IMR-90 (cell line): ENCODE measurements at regions not wholly inside any gene's neighbourhood (a gene's known extent, or its start where the extent isn't known, plus 50 kb on each side); places are given as distances from the start of the nearest gene placed in this dataset.

ENCODE experiments used
- ATAC-seq: fragments of 200-7000 bp; cut with Tn5 transposase; 2 replicates; pipeline ENCODE4 v1.9.1; 2020; ENCODE audit warnings: low read depth, mild to moderate bottlenecking, moderate library complexity
- BruUV-seq: library from RNA; stranded (reverse); fragments of 400-500 nt; replicated peaks from 2 replicates; lab custom pipeline; 2021; lab: Mats Ljungman, UMichigan
- CTCF ChIA-PET: fragments of 300-600 bp; formaldehyde crosslinking; extraction: SDS; loops from one replicate; lab custom pipeline; 2021; ENCODE audit warnings: antibody characterized with exemption; lab: Yijun Ruan, JAX
- POLR2A ChIA-PET: fragments of 300-600 bp; sonication (Branson Sonifier 250); formaldehyde crosslinking; loops from one replicate; lab custom pipeline; 2022; ENCODE audit warnings: antibody characterized with exemption; ENCODE audit not compliant: unreplicated experiment; lab: Charles Lee
- DNase-seq: peaks from one replicate; pipeline ENCODE4 v3.0.0; 2013
- H2AFZ ChIP-seq: replicated peaks from 2 replicates; pipeline ENCODE3; 2013; ENCODE audit warnings: low read length, mild to moderate bottlenecking; ENCODE audit not compliant: poor library complexity
- H2AK5ac ChIP-seq: 2 replicates; pipeline ENCODE4 v1.6.1; 2013; ENCODE audit warnings: low read depth, low read length, inconsistent platforms
- H2AK9ac ChIP-seq: replicated peaks from 2 replicates; pipeline ENCODE3; 2013; ENCODE audit warnings: mild to moderate bottlenecking, low read depth, low read length, moderate library complexity; ENCODE audit not compliant: poor library complexity
- H2BK120ac ChIP-seq: 2 replicates; pipeline ENCODE4 v1.6.1; 2013; ENCODE audit warnings: low read depth, low read length, inconsistent platforms
- H2BK15ac ChIP-seq: 3 replicates; pipeline ENCODE4 v1.6.1; 2013; ENCODE audit warnings: low read depth, low read length, inconsistent platforms
- H2BK20ac ChIP-seq: 2 replicates; pipeline ENCODE4 v1.6.1; 2013; ENCODE audit warnings: low read depth, mild to moderate bottlenecking, inconsistent platforms, low read length, moderate library complexity
- H2BK5ac ChIP-seq: 2 replicates; pipeline ENCODE4 v1.6.1; 2013; ENCODE audit warnings: mild to moderate bottlenecking, low read depth, low read length, inconsistent platforms; ENCODE audit not compliant: poor library complexity, severe bottlenecking
- H3K14ac ChIP-seq: replicated peaks from 2 replicates; pipeline ENCODE4 v1.6.1; 2013; ENCODE audit warnings: low read depth, low read length, inconsistent platforms
- H3K18ac ChIP-seq: 2 replicates; pipeline ENCODE4 v1.6.1; 2013; ENCODE audit warnings: low read depth, low read length, control low read depth
- H3K23ac ChIP-seq: 2 replicates; pipeline ENCODE4 v1.6.1; 2013; ENCODE audit warnings: low read depth, low read length, inconsistent platforms
- H3K27ac ChIP-seq: 2 replicates; pipeline ENCODE4 v1.5.1; 2013; ENCODE audit warnings: mild to moderate bottlenecking, control low read depth, low read length; ENCODE audit not compliant: insufficient read depth
- H3K27me3 ChIP-seq: 2 replicates; pipeline ENCODE4 v1.6.1; 2013; ENCODE audit warnings: low read length; ENCODE audit not compliant: control insufficient read depth, insufficient read depth
- H3K36me3 ChIP-seq: 2 replicates; pipeline ENCODE4 v1.6.1; 2013; ENCODE audit warnings: low read length, mixed read lengths; ENCODE audit not compliant: control insufficient read depth, insufficient read depth
- H3K4ac ChIP-seq: 2 replicates; pipeline ENCODE4 v1.6.1; 2013; ENCODE audit warnings: low read depth, low read length, inconsistent platforms
- H3K4me1 ChIP-seq: 2 replicates; pipeline ENCODE4 v1.6.1; 2013; ENCODE audit warnings: low read length, mixed read lengths; ENCODE audit not compliant: control insufficient read depth, insufficient read depth
- H3K4me2 ChIP-seq: 2 replicates; pipeline ENCODE4 v1.6.1; 2013; ENCODE audit warnings: low read depth, mild to moderate bottlenecking, control low read depth, low read length, moderate library complexity
- H3K4me3 ChIP-seq: 2 replicates; pipeline ENCODE4 v1.5.1; 2013; ENCODE audit warnings: low read depth, mild to moderate bottlenecking, control low read depth, low read length, moderate library complexity; ENCODE audit not compliant: insufficient read depth
- H3K56ac ChIP-seq: 2 replicates; pipeline ENCODE4 v1.6.1; 2013; ENCODE audit warnings: low read length, inconsistent platforms; ENCODE audit not compliant: insufficient read depth; ENCODE audit errors: extremely low read depth
- H3K79me1 ChIP-seq, 2 experiments: 2 replicates each; pipeline ENCODE4 v1.6.1; 2013; ENCODE audit warnings: low read length in 2 of 2, inconsistent platforms in 1 of 2, low read depth in 1 of 2
- H3K9ac ChIP-seq: 2 replicates; pipeline ENCODE4 v1.6.1; 2013; ENCODE audit warnings: low read depth, low read length, control low read depth
- H3K9me1 ChIP-seq: 2 replicates; pipeline ENCODE4 v1.6.1; 2013; ENCODE audit warnings: low read length, inconsistent platforms; ENCODE audit not compliant: insufficient read depth
- H3K9me3 ChIP-seq: 2 replicates; pipeline ENCODE4 v1.6.1; 2013; ENCODE audit warnings: low read length; ENCODE audit not compliant: control insufficient read depth, insufficient read depth
- H4K20me1 ChIP-seq: 2 replicates; pipeline ENCODE4 v1.6.1; 2013; ENCODE audit warnings: low read length, inconsistent platforms; ENCODE audit not compliant: insufficient read depth
- H4K5ac ChIP-seq: 2 replicates; pipeline ENCODE4 v1.6.1; 2013; ENCODE audit warnings: mild to moderate bottlenecking, low read depth, low read length, control low read depth
- H4K8ac ChIP-seq, 2 experiments: 2 replicates each; pipeline ENCODE4 v1.6.1; 2013; ENCODE audit warnings: low read depth in 2 of 2, low read length in 2 of 2, control low read depth in 1 of 2, inconsistent platforms in 1 of 2
- H4K91ac ChIP-seq: 2 replicates; pipeline ENCODE4 v1.6.1; 2013; ENCODE audit warnings: low read depth, low read length, inconsistent platforms; ENCODE audit not compliant: insufficient read depth
- BHLHE40 ChIP-seq: fragments of 150-350 bp; IDR thresholded peaks from 2 replicates; pipeline ENCODE4 v1.6.1; 2016; ENCODE audit warnings: mild to moderate bottlenecking, low read depth, low read length
- CEBPB ChIP-seq: IDR thresholded peaks from 2 replicates; pipeline ENCODE4 v1.6.1; 2012; ENCODE audit warnings: low read depth, low read length, improper control_type of control experiment
- CHD1 ChIP-seq: IDR thresholded peaks from 2 replicates; pipeline ENCODE4 v1.6.1; 2012; ENCODE audit warnings: low read depth, low read length, improper control_type of control experiment
- FOS ChIP-seq: fragments of 150-350 bp; IDR thresholded peaks from 2 replicates; pipeline ENCODE4 v1.6.1; 2016; ENCODE audit warnings: low read depth, low read length
- MAFK ChIP-seq: IDR thresholded peaks from 2 replicates; pipeline ENCODE4 v1.6.1; 2012; ENCODE audit warnings: low read depth, low read length, improper control_type of control experiment
- MXI1 ChIP-seq: IDR thresholded peaks from 2 replicates; pipeline ENCODE4 v1.6.1; 2012; ENCODE audit warnings: low read depth, mild to moderate bottlenecking, low read length, moderate library complexity, borderline replicate concordance
- NFE2L2 ChIP-seq: fragments of 150-350 bp; IDR thresholded peaks from 2 replicates; pipeline ENCODE4 v1.6.1; 2016; ENCODE audit warnings: low read depth, mild to moderate bottlenecking, low read length
- POLR2A ChIP-seq: IDR thresholded peaks from 2 replicates; pipeline ENCODE4 v1.6.1; 2012; ENCODE audit warnings: mild to moderate bottlenecking, low read depth, low read length
- RAD21 ChIP-seq: IDR thresholded peaks from 2 replicates; pipeline ENCODE4 v1.6.1; 2012; ENCODE audit warnings: low read length, improper control_type of control experiment
- RFX5 ChIP-seq: IDR thresholded peaks from 2 replicates; pipeline ENCODE4 v1.8.0; 2012; ENCODE audit warnings: low read depth, mild to moderate bottlenecking, low read length, moderate library complexity
- SMC3 ChIP-seq: fragments of 150-350 bp; IDR thresholded peaks from 2 replicates; pipeline ENCODE4 v1.6.1; 2016; ENCODE audit warnings: low read depth, mild to moderate bottlenecking, antibody characterized with exemption, low read length, moderate library complexity
- USF2 ChIP-seq: fragments of 150-350 bp; IDR thresholded peaks from 2 replicates; pipeline ENCODE4 v1.6.1; 2017; ENCODE audit warnings: mild to moderate bottlenecking, antibody characterized with exemption, low read length, low read depth
- WGBS, 2 experiments: methylation state at CpG; one replicate each; pipeline versions ENCODE4 v1.1.5 to v1.1.7; 2013; ENCODE audit warnings: missing lambda C conversion rate in 2 of 2; ENCODE audit not compliant: insufficient read length in 1 of 2; ENCODE audit errors: extremely low coverage in 2 of 2; 5-methylcytosine and 5-hydroxymethylcytosine counted together
- dilution Hi-C: fragments of 300-500 bp; cut with HindIII; formaldehyde crosslinking; loops from one replicate; pipeline ENCODE4 v1.14.3; 2018; ENCODE audit warnings: low sequenced_read_pairs; ENCODE audit not compliant: unreplicated experiment
- in situ Hi-C: fragments of 300-500 bp; cut with MboI; formaldehyde crosslinking; loops from 3 replicates; pipeline ENCODE4 v1.14.3; 2019; ENCODE audit warnings: low sequenced_read_pairs, inconsistent platforms, mixed read lengths
- intact Hi-C: fragments of 100-400 bp; cut with micrococcal nuclease; formaldehyde crosslinking; loops from 2 replicates; pipeline ENCODE4 v1.10.0; 2022
- TF ChIP-seq, protein P1 (sequence below): fragments of 150-350 bp; IDR thresholded peaks from 2 replicates; pipeline ENCODE4 v1.6.1; 2016; ENCODE audit warnings: low read depth, mild to moderate bottlenecking, low read length, moderate library complexity, borderline replicate concordance

DNA sequence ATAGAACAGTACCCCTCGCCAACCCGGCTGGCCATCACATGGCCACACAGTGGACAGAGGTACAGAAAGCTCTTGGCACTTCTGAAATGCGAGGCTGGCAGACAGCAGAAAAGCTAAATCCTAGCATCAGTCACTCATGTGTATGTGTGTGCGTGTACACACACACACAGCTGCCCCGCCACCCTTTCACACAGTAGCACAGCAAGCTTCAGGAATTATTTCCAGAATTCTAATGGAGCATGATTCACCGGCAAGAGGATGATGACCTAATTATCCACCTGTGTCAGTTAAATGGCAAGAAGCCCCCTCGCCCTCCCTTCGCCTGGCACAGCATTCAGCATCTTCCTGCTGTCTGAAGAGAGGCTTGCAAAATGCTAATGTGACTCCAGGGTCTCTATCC, 336.0 kb downstream of the SHANK2 start:
- no peak overlapping the region for H2BK120ac ChIP-seq
- H3K36me3 ChIP-seq, result no peaks in the 10 kb centered on the region
- intact Hi-C loops, result no loop called here
- no peak overlapping the region for H4K5ac ChIP-seq
- no peak for ATAC-seq
- no peak overlapping the region for H2AK5ac ChIP-seq
- H3K9me3 ChIP-seq, result peaks cover 5% of the 10 kb centered on the region
- H3K56ac ChIP-seq, result no peak overlapping the region
- H2AFZ ChIP-seq, result no peak overlapping the region
- no peak overlapping the region for H3K4ac ChIP-seq
- no peaks in the 10 kb centered on the region for H3K9me1 ChIP-seq
- no peak overlapping the region for H3K9ac ChIP-seq
- in situ Hi-C loops, result no loop called here
- no peaks in the 10 kb centered on the region for H4K20me1 ChIP-seq
- no peak overlapping the region for H2BK15ac ChIP-seq
- DNase-seq, result no peak
- BruUV-seq, result no TSS peak
- no peak overlapping the region for H3K27ac ChIP-seq
- H3K23ac ChIP-seq, result no peak overlapping the region
- H3K27me3 ChIP-seq, result no peaks in the 10 kb centered on the region
- H4K91ac ChIP-seq, result no peak overlapping the region
- no peak overlapping the region for H2BK20ac ChIP-seq
- 83% methylated on average over 4 of the region's 8 CpGs; no CpG with 5 or more reads in 1 of the 2 experiments for WGBS, 2 experiments
- CTCF ChIA-PET, result no interaction called here
- H3K14ac ChIP-seq, result no peak overlapping the region
- no peaks in the 10 kb centered on the region for H3K4me1 ChIP-seq
- no peak overlapping the region for H3K4me2 ChIP-seq
- no peak overlapping the region for H3K4me3 ChIP-seq
- H4K8ac ChIP-seq, result no peak overlapping the region
- dilution Hi-C loops, result no loop called here
- H3K79me1 ChIP-seq, result no peaks in the 10 kb centered on the region
- TF ChIP-seq FOS, result no peak
- no peak for TF ChIP-seq SMC3
- TF ChIP-seq USF2, result no peak
- TF ChIP-seq RFX5, result no peak
- TF ChIP-seq CHD1, result no peak
- no peak for TF ChIP-seq NFE2L2
- TF ChIP-seq MAFK, result no peak
- TF ChIP-seq, protein P1, sequence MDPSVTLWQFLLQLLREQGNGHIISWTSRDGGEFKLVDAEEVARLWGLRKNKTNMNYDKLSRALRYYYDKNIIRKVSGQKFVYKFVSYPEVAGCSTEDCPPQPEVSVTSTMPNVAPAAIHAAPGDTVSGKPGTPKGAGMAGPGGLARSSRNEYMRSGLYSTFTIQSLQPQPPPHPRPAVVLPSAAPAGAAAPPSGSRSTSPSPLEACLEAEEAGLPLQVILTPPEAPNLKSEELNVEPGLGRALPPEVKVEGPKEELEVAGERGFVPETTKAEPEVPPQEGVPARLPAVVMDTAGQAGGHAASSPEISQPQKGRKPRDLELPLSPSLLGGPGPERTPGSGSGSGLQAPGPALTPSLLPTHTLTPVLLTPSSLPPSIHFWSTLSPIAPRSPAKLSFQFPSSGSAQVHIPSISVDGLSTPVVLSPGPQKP, result no peak
- TF ChIP-seq RAD21, result no peak
- no peak for TF ChIP-seq BHLHE40
- no peak for TF ChIP-seq POLR2A
- no peak for TF ChIP-seq MXI1
- no peak for TF ChIP-seq CEBPB
- no peak overlapping the region for H3K18ac ChIP-seq
- POLR2A ChIA-PET, result no interaction called here
- H2BK5ac ChIP-seq, result no peak overlapping the region
- no peak overlapping the region for H2AK9ac ChIP-seq
